CD8-positive, alpha-beta memory T cell (primary cell): ENCODE measurements at regions not wholly inside any gene's neighbourhood (a gene's known extent, or its start where the extent isn't known, plus 50 kb on each side); places are given as distances from the start of the nearest gene placed in this dataset.

Experiments
- CTCF ChIA-PET: fragments of 350-600 bp; sonication (Branson Sonifier 250); formaldehyde crosslinking; loops from one replicate; lab custom pipeline; 2021; ENCODE audit warnings: antibody characterized with exemption; lab: Charles Lee
- POLR2A ChIA-PET: fragments of 350-600 bp; sonication (Branson Sonifier 250); formaldehyde crosslinking; loops from one replicate; lab custom pipeline; 2021; ENCODE audit warnings: antibody characterized with exemption; lab: Charles Lee
- DNase-seq, 5 donors: peaks; one replicate each; pipeline versions ENCODE4 v3.0.0 to v3.0.0-alpha.2; 2020 to 2022; ENCODE audit warnings: mixed read lengths in 1 of 5
- H3K27ac ChIP-seq: one replicate; pipeline ENCODE4 v1.7.0; 2013; ENCODE audit warnings: low read depth, mild to moderate bottlenecking, low read length, moderate library complexity
- H3K27me3 ChIP-seq: 2 replicates; pipeline ENCODE4 v1.7.0; 2013; ENCODE audit warnings: low read length, mild to moderate bottlenecking; ENCODE audit not compliant: insufficient read depth, poor library complexity, severe bottlenecking
- H3K36me3 ChIP-seq: 2 replicates; pipeline ENCODE4 v1.7.0; 2013; ENCODE audit warnings: mild to moderate bottlenecking, low read length, moderate library complexity; ENCODE audit not compliant: insufficient read depth
- H3K4me1 ChIP-seq: 2 replicates; pipeline ENCODE4 v1.7.0; 2013; ENCODE audit warnings: mild to moderate bottlenecking, low read length, moderate library complexity; ENCODE audit not compliant: insufficient read depth
- H3K4me3 ChIP-seq: 2 replicates; pipeline ENCODE4 v1.7.0; 2013; ENCODE audit warnings: mild to moderate bottlenecking, low read length
- H3K9me3 ChIP-seq: 2 replicates; pipeline ENCODE4 v1.7.0; 2013; ENCODE audit warnings: mild to moderate bottlenecking, low read length
- H3K27ac Mint-ChIP-seq, 8 donors: one replicate each; pipeline ENCODE4 v1.8.0; 2020 to 2021; ENCODE audit warnings: mixed read lengths in 8 of 8, mild to moderate bottlenecking in 6 of 8, inconsistent platforms in 3 of 8, moderate library complexity in 3 of 8
- H3K27me3 Mint-ChIP-seq, 2 donors: one replicate each; pipeline ENCODE4 v1.8.0; 2020 to 2021; ENCODE audit warnings: mixed read lengths in 2 of 2, mild to moderate bottlenecking in 1 of 2, moderate library complexity in 1 of 2
- H3K36me3 Mint-ChIP-seq, 3 donors: one replicate each; pipeline ENCODE4 v1.8.0; 2020 to 2021; ENCODE audit warnings: mixed read lengths in 3 of 3, inconsistent platforms in 1 of 3, mild to moderate bottlenecking in 1 of 3
- H3K4me1 Mint-ChIP-seq, 3 donors: one replicate each; pipeline ENCODE4 v1.8.0; 2020 to 2021; ENCODE audit warnings: mixed read lengths in 3 of 3, inconsistent platforms in 1 of 3, mild to moderate bottlenecking in 1 of 3
- H3K4me3 Mint-ChIP-seq, 7 donors: one replicate each; pipeline ENCODE4 v1.8.0; 2020 to 2021; ENCODE audit warnings: mixed read lengths in 7 of 7, mild to moderate bottlenecking in 6 of 7, moderate library complexity in 4 of 7, inconsistent platforms in 2 of 7
- H3K9me3 Mint-ChIP-seq, 5 donors: one replicate each; pipeline ENCODE4 v1.8.0; 2020 to 2022; ENCODE audit warnings: mixed read lengths in 5 of 5, mild to moderate bottlenecking in 3 of 5, moderate library complexity in 2 of 5, inconsistent platforms in 1 of 5

- POLR2A ChIA-PET, result no interaction called here
These were observed 56.3 kb upstream of the PRDM9 start for GRCh38 chr5:23451156-23451555.

GRCh38 chr5:23450187-23450586 is 57.2 kb upstream of the PRDM9 start:
- Histone ChIP-seq H3K36me3 (no peaks in the 10 kb centered on the region), H3K4me3 (no peak overlapping the region), H3K27me3 (no peaks in the 10 kb centered on the region), H3K9me3 (no peaks in the 10 kb centered on the region), H3K27ac (no peak overlapping the region), H3K4me1 (no peaks in the 10 kb centered on the region)
- CTCF ChIA-PET, result no interaction called here
- Mint-ChIP-seq H3K4me1 (no peaks in the 10 kb centered on the region), H3K27me3 (no peaks in the 10 kb centered on the region), H3K27ac (no peak overlapping the region), H3K4me3 (no peak overlapping the region), H3K9me3 (peaks cover 3 to 47% (median 9%) of the 10 kb centered on the region in 5 donors), H3K36me3 (no peaks in the 10 kb centered on the region)
- POLR2A ChIA-PET, result no interaction called here
- DNase-seq, result no peak

More at GRCh38 chr5:23451156-23451555, 56.3 kb upstream of the PRDM9 start:
- Mint-ChIP-seq H3K27me3 (no peaks in the 10 kb centered on the region), H3K4me1 (no peaks in the 10 kb centered on the region), H3K9me3 (peaks cover 3 to 53% (median 12%) of the 10 kb centered on the region in 5 donors), H3K4me3 (no peak overlapping the region), H3K36me3 (no peaks in the 10 kb centered on the region), H3K27ac (no peak overlapping the region)
- no peak for DNase-seq
- Histone ChIP-seq H3K9me3 (no peaks in the 10 kb centered on the region), H3K27me3 (no peaks in the 10 kb centered on the region), H3K27ac (no peak overlapping the region), H3K4me1 (no peaks in the 10 kb centered on the region), H3K36me3 (no peaks in the 10 kb centered on the region), H3K4me3 (no peak overlapping the region)
- CTCF ChIA-PET, result no interaction called here

- no peaks in the 10 kb centered on the region for H3K36me3 ChIP-seq
- POLR2A ChIA-PET, result no interaction called here
These were observed 58.8 kb upstream of the PRDM9 start for GRCh38 chr5:23448627-23449026.

GRCh38 chr5:23446424-23446823 is 61.0 kb upstream of the PRDM9 start:
- CTCF ChIA-PET, result no interaction called here
- POLR2A ChIA-PET, result no interaction called here
- DNase-seq, result no peak
- Mint-ChIP-seq H3K9me3 (peaks cover 4 to 27% (median 6%) of the 10 kb centered on the region in 5 donors), H3K36me3 (no peaks in the 10 kb centered on the region), H3K4me3 (no peak overlapping the region), H3K27me3 (no peaks in the 10 kb centered on the region), H3K4me1 (no peaks in the 10 kb centered on the region), H3K27ac (no peak overlapping the region)
- Histone ChIP-seq H3K36me3 (no peaks in the 10 kb centered on the region), H3K27me3 (no peaks in the 10 kb centered on the region), H3K4me1 (no peaks in the 10 kb centered on the region), H3K9me3 (no peaks in the 10 kb centered on the region), H3K4me3 (no peak overlapping the region), H3K27ac (no peak overlapping the region)

More at GRCh38 chr5:23448627-23449026, 58.8 kb upstream of the PRDM9 start:
- Mint-ChIP-seq H3K4me1 (no peaks in the 10 kb centered on the region), H3K36me3 (no peaks in the 10 kb centered on the region), H3K9me3 (peaks cover 2 to 40% (median 9%) of the 10 kb centered on the region in 5 donors), H3K27ac (no peak overlapping the region), H3K4me3 (no peak overlapping the region), H3K27me3 (no peaks in the 10 kb centered on the region)
- no peak for DNase-seq
- CTCF ChIA-PET, result no interaction called here
- no peak overlapping the region for H3K4me3 ChIP-seq
- H3K27ac ChIP-seq, result no peak overlapping the region
- no peaks in the 10 kb centered on the region for H3K9me3 ChIP-seq
- H3K27me3 ChIP-seq, result no peaks in the 10 kb centered on the region
- no peaks in the 10 kb centered on the region for H3K4me1 ChIP-seq

GRCh38 chr5:23445573-23445972 is 61.8 kb upstream of the PRDM9 start:
- Histone ChIP-seq H3K27me3 (no peaks in the 10 kb centered on the region), H3K4me1 (no peaks in the 10 kb centered on the region), H3K4me3 (no peak overlapping the region), H3K36me3 (no peaks in the 10 kb centered on the region), H3K27ac (no peak overlapping the region), H3K9me3 (no peaks in the 10 kb centered on the region)
- Mint-ChIP-seq H3K36me3 (no peaks in the 10 kb centered on the region), H3K9me3 (peaks cover 4 to 25% (median 8%) of the 10 kb centered on the region in 5 donors), H3K4me3 (no peak overlapping the region), H3K27me3 (no peaks in the 10 kb centered on the region), H3K4me1 (no peaks in the 10 kb centered on the region), H3K27ac (no peak overlapping the region)
- POLR2A ChIA-PET, result no interaction called here
- CTCF ChIA-PET, result no interaction called here
- DNase-seq, result no peak

- Histone ChIP-seq H3K9me3 (no peaks in the 10 kb centered on the region), H3K36me3 (no peaks in the 10 kb centered on the region), H3K27me3 (no peaks in the 10 kb centered on the region), H3K4me3 (no peak overlapping the region), H3K4me1 (no peaks in the 10 kb centered on the region), H3K27ac (no peak overlapping the region)
- Mint-ChIP-seq H3K36me3 (no peaks in the 10 kb centered on the region), H3K27ac (no peak overlapping the region), H3K4me1 (no peaks in the 10 kb centered on the region), H3K4me3 (no peak overlapping the region), H3K27me3 (no peaks in the 10 kb centered on the region), H3K9me3 (peaks cover 4 to 17% (median 10%) of the 10 kb centered on the region in 5 donors)
- ChIA-PET CTCF (no interaction called here), POLR2A (no interaction called here)
- no peak for DNase-seq
These were observed 66.7 kb upstream of the PRDM9 start for GRCh38 chr5:23440703-23441102.

GRCh38 chr5:23437011-23437410 is 70.4 kb upstream of the PRDM9 start:
- H3K36me3 Mint-ChIP-seq, result no peaks in the 10 kb centered on the region
- no peak overlapping the region for H3K27ac ChIP-seq
- H3K27me3 ChIP-seq, result no peaks in the 10 kb centered on the region
- H3K27me3 Mint-ChIP-seq, result no peaks in the 10 kb centered on the region
- ChIA-PET CTCF (no interaction called here), POLR2A (no interaction called here)
- H3K36me3 ChIP-seq, result no peaks in the 10 kb centered on the region
- no peak overlapping the region for H3K4me3 ChIP-seq
- peaks cover 4 to 15% (median 12%) of the 10 kb centered on the region in 5 donors for H3K9me3 Mint-ChIP-seq
- H3K9me3 ChIP-seq, result no peaks in the 10 kb centered on the region
- no peaks in the 10 kb centered on the region for H3K4me1 ChIP-seq
- no peak for DNase-seq
- H3K27ac Mint-ChIP-seq, result no peak overlapping the region
- no peaks in the 10 kb centered on the region for H3K4me1 Mint-ChIP-seq
- H3K4me3 Mint-ChIP-seq, result no peak overlapping the region

GRCh38 chr5:23433534-23434315 is 73.7 kb upstream of the PRDM9 start:
- Mint-ChIP-seq H3K9me3 (peaks cover 4 to 14% (median 7%) of the 10 kb centered on the region in 5 donors), H3K36me3 (no peaks in the 10 kb centered on the region), H3K4me3 (no peak overlapping the region), H3K27me3 (no peaks in the 10 kb centered on the region), H3K27ac (no peak overlapping the region), H3K4me1 (no peaks in the 10 kb centered on the region)
- Histone ChIP-seq H3K27ac (no peak overlapping the region), H3K27me3 (no peaks in the 10 kb centered on the region), H3K4me3 (no peak overlapping the region), H3K36me3 (no peaks in the 10 kb centered on the region), H3K9me3 (no peaks in the 10 kb centered on the region), H3K4me1 (no peaks in the 10 kb centered on the region)
- POLR2A ChIA-PET, result no interaction called here
- no peak for DNase-seq
- CTCF ChIA-PET, result no interaction called here
